MM.1S (cell line): ENCODE measurements at regions not wholly inside any gene's neighbourhood (a gene's known extent, or its start where the extent isn't known, plus 50 kb on each side); places are given as distances from the start of the nearest gene placed in this dataset.

Experiments used
- EZH2phosphoT487 ChIP-seq: fragments of 300-600 bp; sonication (generic); IDR thresholded peaks from 2 replicates; pipeline ENCODE4 v1.6.1; 2018; ENCODE audit warnings: antibody characterized with exemption, low read length
- TF ChIP-seq, protein P1 (sequence below): fragments of 300-600 bp; sonication (generic); IDR thresholded peaks from 2 replicates; pipeline ENCODE4 v1.5.1; 2016; ENCODE audit warnings: antibody characterized with exemption, low read length, mixed read lengths

DNA sequence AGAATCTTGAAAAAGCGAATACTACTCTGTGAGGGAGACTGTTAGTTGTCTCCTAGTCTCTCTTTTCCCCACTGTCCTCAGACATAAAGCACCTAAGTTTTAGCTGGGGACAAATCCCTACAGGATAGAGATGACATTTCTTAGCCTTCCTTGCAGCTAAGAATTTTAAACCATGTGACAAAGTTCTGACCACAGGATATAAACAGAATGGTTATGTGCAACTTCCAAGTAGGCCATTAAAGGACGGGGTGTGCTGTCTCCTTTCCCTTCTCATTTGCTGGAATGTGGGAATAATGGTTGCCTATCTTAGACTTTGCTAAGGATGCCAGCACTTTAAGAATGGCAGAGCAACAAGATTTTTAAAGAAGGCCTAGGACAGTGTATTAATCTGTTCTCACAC, 74.9 kb upstream of the PRPS1L1 start:
- TF ChIP-seq, protein P1, sequence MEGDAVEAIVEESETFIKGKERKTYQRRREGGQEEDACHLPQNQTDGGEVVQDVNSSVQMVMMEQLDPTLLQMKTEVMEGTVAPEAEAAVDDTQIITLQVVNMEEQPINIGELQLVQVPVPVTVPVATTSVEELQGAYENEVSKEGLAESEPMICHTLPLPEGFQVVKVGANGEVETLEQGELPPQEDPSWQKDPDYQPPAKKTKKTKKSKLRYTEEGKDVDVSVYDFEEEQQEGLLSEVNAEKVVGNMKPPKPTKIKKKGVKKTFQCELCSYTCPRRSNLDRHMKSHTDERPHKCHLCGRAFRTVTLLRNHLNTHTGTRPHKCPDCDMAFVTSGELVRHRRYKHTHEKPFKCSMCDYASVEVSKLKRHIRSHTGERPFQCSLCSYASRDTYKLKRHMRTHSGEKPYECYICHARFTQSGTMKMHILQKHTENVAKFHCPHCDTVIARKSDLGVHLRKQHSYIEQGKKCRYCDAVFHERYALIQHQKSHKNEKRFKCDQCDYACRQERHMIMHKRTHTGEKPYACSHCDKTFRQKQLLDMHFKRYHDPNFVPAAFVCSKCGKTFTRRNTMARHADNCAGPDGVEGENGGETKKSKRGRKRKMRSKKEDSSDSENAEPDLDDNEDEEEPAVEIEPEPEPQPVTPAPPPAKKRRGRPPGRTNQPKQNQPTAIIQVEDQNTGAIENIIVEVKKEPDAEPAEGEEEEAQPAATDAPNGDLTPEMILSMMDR = no peak
- TF ChIP-seq EZH2phosphoT487 = no peak
